ENCODE measurements at regions not wholly inside any gene's neighbourhood (a gene's known extent, or its start where the extent isn't known, plus 50 kb on each side); places are given as distances from the start of the nearest gene placed in this dataset.

DNA sequence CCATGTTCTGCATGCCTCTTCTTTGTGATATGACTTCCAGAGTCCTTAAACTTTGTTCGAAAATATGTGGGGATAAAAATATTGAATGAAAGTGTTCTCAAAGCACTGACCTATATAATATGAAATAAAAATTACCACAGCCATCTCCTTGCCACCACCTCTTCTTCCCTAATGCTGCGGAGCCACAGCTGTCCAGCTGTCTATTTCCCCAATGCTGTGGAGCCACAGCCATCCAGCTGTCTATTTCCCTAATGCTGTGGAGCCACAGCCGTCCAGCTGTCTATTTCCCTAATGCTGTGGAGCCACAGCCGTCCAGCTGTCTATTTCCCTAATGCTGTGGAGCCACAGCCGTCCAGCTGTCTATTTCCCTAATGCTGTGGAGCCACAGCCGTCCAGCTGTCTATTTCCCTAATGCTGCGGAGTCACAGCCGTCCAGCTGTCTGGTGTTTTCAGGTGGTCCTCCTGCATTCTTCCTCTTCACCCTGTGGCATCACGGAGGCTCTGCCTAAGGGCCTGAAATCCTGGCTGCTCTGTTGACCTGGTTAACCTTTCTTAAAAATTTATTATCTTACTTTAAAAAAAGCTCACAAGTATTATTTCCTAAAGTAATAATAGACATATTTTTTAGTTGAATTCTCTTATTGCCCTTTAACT is 266.1 kb upstream of the MEX3C start:
- no peak for TF ChIP-seq EZH2 (IDR thresholded peaks at IDR 0.05; ENCODE audit: borderline replicate concordance, low read depth, low read length, poor library complexity, severe bottlenecking)
- TF ChIP-seq, protein P1, sequence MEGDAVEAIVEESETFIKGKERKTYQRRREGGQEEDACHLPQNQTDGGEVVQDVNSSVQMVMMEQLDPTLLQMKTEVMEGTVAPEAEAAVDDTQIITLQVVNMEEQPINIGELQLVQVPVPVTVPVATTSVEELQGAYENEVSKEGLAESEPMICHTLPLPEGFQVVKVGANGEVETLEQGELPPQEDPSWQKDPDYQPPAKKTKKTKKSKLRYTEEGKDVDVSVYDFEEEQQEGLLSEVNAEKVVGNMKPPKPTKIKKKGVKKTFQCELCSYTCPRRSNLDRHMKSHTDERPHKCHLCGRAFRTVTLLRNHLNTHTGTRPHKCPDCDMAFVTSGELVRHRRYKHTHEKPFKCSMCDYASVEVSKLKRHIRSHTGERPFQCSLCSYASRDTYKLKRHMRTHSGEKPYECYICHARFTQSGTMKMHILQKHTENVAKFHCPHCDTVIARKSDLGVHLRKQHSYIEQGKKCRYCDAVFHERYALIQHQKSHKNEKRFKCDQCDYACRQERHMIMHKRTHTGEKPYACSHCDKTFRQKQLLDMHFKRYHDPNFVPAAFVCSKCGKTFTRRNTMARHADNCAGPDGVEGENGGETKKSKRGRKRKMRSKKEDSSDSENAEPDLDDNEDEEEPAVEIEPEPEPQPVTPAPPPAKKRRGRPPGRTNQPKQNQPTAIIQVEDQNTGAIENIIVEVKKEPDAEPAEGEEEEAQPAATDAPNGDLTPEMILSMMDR (conservative IDR thresholded peaks at IDR 0.05; ENCODE audit: low read depth, low read length) = no peak

All from A673 (cell line).